DOHH2 (cell line): ENCODE measurements at regions not wholly inside any gene's neighbourhood (a gene's known extent, or its start where the extent isn't known, plus 50 kb on each side); places are given as distances from the start of the nearest gene placed in this dataset.

Experiments
- H3F3A ChIP-seq: fragments of 200-600 bp; sonication (generic), shearing (Covaris generic); 2 replicates; pipeline ENCODE4 v1.6.0; 2016; ENCODE audit warnings: antibody characterized with exemption, mild to moderate bottlenecking; ENCODE audit not compliant: control insufficient read depth, insufficient read depth
- H3K27ac ChIP-seq: fragments of 200-600 bp; sonication (generic); 2 replicates; pipeline ENCODE4 v1.5.1; 2014; ENCODE audit warnings: low read depth, mild to moderate bottlenecking, low read length, moderate library complexity
- H3K27me3 ChIP-seq: fragments of 200-600 bp; sonication (generic); 2 replicates; pipeline ENCODE4 v1.6.1; 2014; ENCODE audit warnings: mild to moderate bottlenecking, low read length, mixed read lengths; ENCODE audit not compliant: control insufficient read depth
- H3K36me3 ChIP-seq: fragments of 200-600 bp; sonication (generic); 2 replicates; pipeline ENCODE4 v1.6.1; 2014; ENCODE audit warnings: mild to moderate bottlenecking, low read length, moderate library complexity, mixed read lengths; ENCODE audit not compliant: control insufficient read depth
- H3K4me1 ChIP-seq: fragments of 200-600 bp; sonication (generic); 2 replicates; pipeline ENCODE4 v1.6.1; 2014; ENCODE audit warnings: mild to moderate bottlenecking, low read length, mixed read lengths; ENCODE audit not compliant: control insufficient read depth
- H3K4me2 ChIP-seq: fragments of 200-600 bp; sonication (generic); 2 replicates; pipeline ENCODE4 v1.6.0; 2014; ENCODE audit warnings: mild to moderate bottlenecking, low read length, moderate library complexity
- H3K4me3 ChIP-seq: fragments of 200-600 bp; sonication (generic); 2 replicates; pipeline ENCODE4 v1.5.1; 2014; ENCODE audit warnings: mild to moderate bottlenecking, low read length, mixed read lengths
- H3K79me2 ChIP-seq: fragments of 200-600 bp; sonication (generic); 2 replicates; pipeline ENCODE4 v1.6.1; 2014; ENCODE audit warnings: mild to moderate bottlenecking, low read length, mixed read lengths; ENCODE audit not compliant: control insufficient read depth
- H3K9me2 ChIP-seq: fragments of 200-600 bp; sonication (generic); replicated peaks from 2 replicates; pipeline ENCODE4 v1.6.1; 2014; ENCODE audit warnings: mild to moderate bottlenecking, low read length, mixed read lengths; ENCODE audit not compliant: control insufficient read depth
- H3K9me3 ChIP-seq: fragments of 200-600 bp; sonication (generic); 2 replicates; pipeline ENCODE4 v1.6.1; 2014; ENCODE audit warnings: antibody characterized with exemption, low read length, mixed read lengths; ENCODE audit not compliant: control insufficient read depth, insufficient read depth
- H4K20me1 ChIP-seq: fragments of 200-600 bp; sonication (generic); 2 replicates; pipeline ENCODE4 v1.6.0; 2014; ENCODE audit warnings: low read depth, mild to moderate bottlenecking, antibody characterized with exemption, low read length, moderate library complexity; ENCODE audit not compliant: control insufficient read depth, insufficient read depth
- EZH2phosphoT487 ChIP-seq: fragments of 200-600 bp; sonication (generic); IDR thresholded peaks from 2 replicates; pipeline ENCODE4 v1.6.1; 2017; ENCODE audit warnings: borderline replicate concordance, mild to moderate bottlenecking, antibody characterized with exemption, low read length, moderate library complexity, mixed read lengths
- TF ChIP-seq, protein P1 (sequence below): fragments of 200-600 bp; sonication (generic); IDR thresholded peaks from one replicate; pipeline ENCODE4 v1.5.1; 2014; ENCODE audit warnings: antibody characterized with exemption, mild to moderate bottlenecking, low read depth, low read length; ENCODE audit not compliant: poor library complexity, severe bottlenecking

DNA sequence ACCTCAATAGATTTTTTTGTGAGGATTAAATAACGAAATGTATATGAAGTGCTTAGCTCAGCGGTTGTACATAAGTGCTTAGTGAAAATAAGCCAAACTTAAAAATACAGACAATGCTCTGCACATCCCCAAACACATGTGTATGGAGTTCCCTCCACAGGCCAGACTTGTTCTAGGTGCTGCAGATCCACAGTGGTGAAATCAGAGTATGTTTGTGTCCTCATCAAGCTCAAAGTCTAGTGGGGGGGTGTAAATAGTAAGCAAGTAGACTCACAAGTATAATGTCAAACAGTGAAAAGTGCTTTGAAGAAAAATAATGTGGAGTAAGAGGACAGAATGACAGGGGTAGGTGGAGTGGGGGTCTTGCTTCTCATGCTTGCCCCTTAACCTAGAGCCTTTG lies 157.4 kb upstream of the SPRY4 start:
- H3K27ac ChIP-seq = no peak overlapping the region
- no peaks in the 10 kb centered on the region for H4K20me1 ChIP-seq
- H3K79me2 ChIP-seq = no peaks in the 10 kb centered on the region
- H3K27me3 ChIP-seq = no peaks in the 10 kb centered on the region
- no peaks in the 10 kb centered on the region for H3K9me2 ChIP-seq
- no peaks in the 10 kb centered on the region for H3F3A ChIP-seq
- H3K36me3 ChIP-seq = no peaks in the 10 kb centered on the region
- TF ChIP-seq, protein P1, sequence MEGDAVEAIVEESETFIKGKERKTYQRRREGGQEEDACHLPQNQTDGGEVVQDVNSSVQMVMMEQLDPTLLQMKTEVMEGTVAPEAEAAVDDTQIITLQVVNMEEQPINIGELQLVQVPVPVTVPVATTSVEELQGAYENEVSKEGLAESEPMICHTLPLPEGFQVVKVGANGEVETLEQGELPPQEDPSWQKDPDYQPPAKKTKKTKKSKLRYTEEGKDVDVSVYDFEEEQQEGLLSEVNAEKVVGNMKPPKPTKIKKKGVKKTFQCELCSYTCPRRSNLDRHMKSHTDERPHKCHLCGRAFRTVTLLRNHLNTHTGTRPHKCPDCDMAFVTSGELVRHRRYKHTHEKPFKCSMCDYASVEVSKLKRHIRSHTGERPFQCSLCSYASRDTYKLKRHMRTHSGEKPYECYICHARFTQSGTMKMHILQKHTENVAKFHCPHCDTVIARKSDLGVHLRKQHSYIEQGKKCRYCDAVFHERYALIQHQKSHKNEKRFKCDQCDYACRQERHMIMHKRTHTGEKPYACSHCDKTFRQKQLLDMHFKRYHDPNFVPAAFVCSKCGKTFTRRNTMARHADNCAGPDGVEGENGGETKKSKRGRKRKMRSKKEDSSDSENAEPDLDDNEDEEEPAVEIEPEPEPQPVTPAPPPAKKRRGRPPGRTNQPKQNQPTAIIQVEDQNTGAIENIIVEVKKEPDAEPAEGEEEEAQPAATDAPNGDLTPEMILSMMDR = no peak
- no peak for TF ChIP-seq EZH2phosphoT487
- H3K4me2 ChIP-seq = no peak overlapping the region
- no peak overlapping the region for H3K4me3 ChIP-seq
- H3K9me3 ChIP-seq = no peaks in the 10 kb centered on the region; the same call in 1 of the 2 replicates
- no peaks in the 10 kb centered on the region for H3K4me1 ChIP-seq

DNA sequence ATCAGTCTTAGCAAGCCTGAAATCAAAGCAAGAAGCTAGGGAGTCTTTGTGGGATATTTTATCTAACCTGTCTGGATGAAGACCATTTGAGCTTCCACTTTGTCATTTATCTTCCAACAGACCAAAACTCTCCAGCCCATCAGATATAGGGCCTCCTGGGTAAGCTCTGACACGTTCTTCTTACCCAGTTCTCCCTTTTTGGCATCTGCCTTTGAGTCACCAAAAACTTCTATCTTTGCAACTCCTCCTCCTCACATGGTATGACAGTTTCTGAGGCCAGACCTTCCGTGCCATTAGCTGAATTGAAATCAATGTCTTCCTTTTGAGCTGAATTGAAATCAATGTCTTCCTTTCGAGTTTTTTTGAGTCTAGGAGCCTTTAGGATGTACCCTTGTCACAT lies 156.6 kb upstream of the SPRY4 start:
- H3K4me1 ChIP-seq = no peaks in the 10 kb centered on the region
- H3K9me3 ChIP-seq = no peaks in the 10 kb centered on the region; the same call in 1 of the 2 replicates
- H3K79me2 ChIP-seq = no peaks in the 10 kb centered on the region
- no peaks in the 10 kb centered on the region for H3K9me2 ChIP-seq
- no peaks in the 10 kb centered on the region for H4K20me1 ChIP-seq
- no peaks in the 10 kb centered on the region for H3K27me3 ChIP-seq
- H3K27ac ChIP-seq = no peak overlapping the region
- no peak overlapping the region for H3K4me3 ChIP-seq
- no peak overlapping the region for H3K4me2 ChIP-seq
- H3F3A ChIP-seq = no peaks in the 10 kb centered on the region
- no peak for TF ChIP-seq EZH2phosphoT487
- TF ChIP-seq, protein P1 = no peak
- no peaks in the 10 kb centered on the region for H3K36me3 ChIP-seq

DNA sequence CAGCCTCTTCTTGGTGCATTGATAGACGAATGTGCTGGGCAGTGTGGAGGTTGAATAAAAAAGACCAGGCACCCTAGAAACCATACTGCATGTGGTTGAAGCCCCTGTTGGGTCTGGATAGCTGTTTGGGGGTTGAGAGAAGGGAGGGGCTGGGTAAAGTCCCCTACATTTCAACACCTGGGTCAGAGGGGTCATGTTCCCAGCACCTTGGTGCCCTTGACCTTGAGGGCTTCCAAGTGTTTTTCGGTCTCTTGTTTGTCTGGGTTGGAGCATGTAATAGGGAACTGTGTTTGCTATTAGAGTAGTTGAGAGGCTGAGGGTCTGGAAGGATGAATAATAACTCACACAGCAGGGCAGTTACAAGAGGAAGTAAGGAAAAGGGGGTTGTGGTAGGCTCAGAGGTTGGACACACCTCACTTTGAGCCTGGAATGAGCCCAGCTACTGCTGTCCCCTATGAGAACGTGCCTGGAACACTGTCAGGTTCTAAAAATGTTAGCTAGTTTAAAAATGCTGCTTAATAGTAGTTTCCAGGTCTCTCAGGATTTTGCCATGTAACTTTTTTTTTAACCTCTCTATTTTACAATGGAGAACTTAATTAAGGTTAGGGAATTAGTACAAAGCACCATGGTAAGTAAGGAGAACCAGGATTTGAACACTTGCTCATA lies 155.2 kb upstream of the SPRY4 start:
- H3K4me1 ChIP-seq = no peaks in the 10 kb centered on the region
- H3K9me2 ChIP-seq = no peaks in the 10 kb centered on the region
- H3K27me3 ChIP-seq = no peaks in the 10 kb centered on the region
- H3F3A ChIP-seq = no peaks in the 10 kb centered on the region
- H3K9me3 ChIP-seq = no peaks in the 10 kb centered on the region; the same call in 1 of the 2 replicates
- H3K36me3 ChIP-seq = no peaks in the 10 kb centered on the region
- TF ChIP-seq EZH2phosphoT487 = no peak
- TF ChIP-seq, protein P1 = no peak
- no peaks in the 10 kb centered on the region for H3K79me2 ChIP-seq
- H4K20me1 ChIP-seq = no peaks in the 10 kb centered on the region; the same call in 1 of the 2 replicates
- H3K27ac ChIP-seq = no peak overlapping the region
- no peak overlapping the region for H3K4me3 ChIP-seq
- no peak overlapping the region for H3K4me2 ChIP-seq
